Stimulated activated CD4-positive, alpha-beta T cell treated with anti-CD3 and anti-CD28 coated beads, TNF-alpha, amount 100 ng/mL, for 24 hours (primary cell): ENCODE measurements at regions not wholly inside any gene's neighbourhood (a gene's known extent, or its start where the extent isn't known, plus 50 kb on each side); places are given as distances from the start of the nearest gene placed in this dataset.
"Not testable (repeated sequence)": the region's sequence is repeated elsewhere in the genome, so short reads cannot be mapped to it uniquely, and the experiment has no call there.

Experiments
- DNase-seq, 3 experiments: peaks; one replicate each; pipeline ENCODE4 v3.0.0-alpha.2; 2020; ENCODE audit warnings: low read depth in 3 of 3

DNA sequence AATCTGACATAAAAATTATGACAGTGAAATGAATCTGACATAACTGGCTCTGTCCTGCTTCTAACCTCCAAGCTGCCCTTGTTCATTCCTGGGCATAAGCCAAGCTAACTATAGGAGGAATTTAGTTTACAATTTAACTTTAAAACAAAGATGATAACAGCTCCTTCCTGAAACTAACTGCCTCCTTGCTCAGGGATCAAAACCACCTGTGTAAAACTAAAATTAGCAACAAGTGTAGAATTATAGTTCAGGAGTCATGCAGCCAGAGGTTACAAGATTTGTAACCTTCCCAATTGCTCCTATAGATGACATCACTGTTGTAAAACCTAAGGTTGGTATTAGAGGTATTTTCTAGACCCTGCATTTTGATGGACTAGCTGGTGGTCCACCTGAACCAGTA, 256.4 kb upstream of the POM121L12 start:
- DNase-seq = no peak

DNA sequence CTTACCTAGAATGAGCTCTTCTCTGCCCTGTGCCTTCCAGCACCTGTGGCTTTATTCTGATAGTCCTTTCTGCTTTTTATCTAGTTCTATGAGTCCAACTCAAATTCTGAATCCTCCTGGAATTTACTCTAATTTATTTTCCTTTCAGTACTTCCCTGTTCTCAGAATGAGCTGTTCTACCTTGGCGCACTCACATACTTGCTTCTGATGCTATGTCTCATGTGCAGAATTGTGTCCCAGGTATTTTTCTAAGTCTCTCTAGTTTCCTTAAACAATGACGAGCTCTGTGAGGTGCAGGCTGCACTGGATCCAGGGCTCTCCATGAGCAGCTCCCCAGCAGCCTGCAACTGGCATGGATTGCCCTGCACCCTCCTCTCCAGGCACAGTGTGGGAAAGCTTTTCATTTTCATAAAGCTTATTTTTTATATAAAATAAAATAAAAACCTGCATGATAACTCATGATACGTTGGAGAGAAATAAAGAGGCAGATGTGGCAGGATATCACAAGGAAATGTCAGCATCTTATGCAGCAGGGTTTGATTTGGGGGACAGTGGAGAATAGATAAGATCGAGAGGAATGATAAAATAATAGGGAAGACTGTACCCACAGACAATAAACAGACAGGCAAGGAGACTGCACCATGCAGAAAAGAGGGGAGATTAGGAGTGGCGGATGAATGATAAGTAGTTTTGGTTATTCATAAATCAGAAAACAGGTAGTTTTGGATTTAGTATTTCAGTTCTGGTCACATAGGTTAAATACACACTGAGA, 258.2 kb upstream of the POM121L12 start:
- no peak for DNase-seq

GRCh38 chr7:52775876-52776275, 259.6 kb upstream of the POM121L12 start:
- no peak for DNase-seq

DNA sequence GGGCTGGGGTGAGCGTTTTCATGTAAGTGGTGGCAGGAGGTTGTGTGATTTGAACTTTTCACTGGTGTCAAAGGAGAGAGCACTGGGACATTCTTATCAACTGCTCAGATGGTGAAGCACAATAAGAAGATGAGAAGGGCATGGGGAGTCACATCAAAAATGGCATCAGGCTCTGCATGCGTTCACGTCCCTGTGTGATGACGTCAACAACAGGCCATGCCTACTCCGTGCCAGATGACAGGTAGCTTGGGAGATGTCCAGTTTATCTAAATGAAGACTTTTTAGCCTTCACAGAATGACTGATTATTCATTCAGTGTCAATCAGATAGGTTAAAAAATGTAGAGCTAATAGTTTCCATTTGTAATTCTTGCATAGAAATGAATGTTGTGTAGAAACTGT, 264.3 kb upstream of the POM121L12 start:
- no peak for DNase-seq

DNA sequence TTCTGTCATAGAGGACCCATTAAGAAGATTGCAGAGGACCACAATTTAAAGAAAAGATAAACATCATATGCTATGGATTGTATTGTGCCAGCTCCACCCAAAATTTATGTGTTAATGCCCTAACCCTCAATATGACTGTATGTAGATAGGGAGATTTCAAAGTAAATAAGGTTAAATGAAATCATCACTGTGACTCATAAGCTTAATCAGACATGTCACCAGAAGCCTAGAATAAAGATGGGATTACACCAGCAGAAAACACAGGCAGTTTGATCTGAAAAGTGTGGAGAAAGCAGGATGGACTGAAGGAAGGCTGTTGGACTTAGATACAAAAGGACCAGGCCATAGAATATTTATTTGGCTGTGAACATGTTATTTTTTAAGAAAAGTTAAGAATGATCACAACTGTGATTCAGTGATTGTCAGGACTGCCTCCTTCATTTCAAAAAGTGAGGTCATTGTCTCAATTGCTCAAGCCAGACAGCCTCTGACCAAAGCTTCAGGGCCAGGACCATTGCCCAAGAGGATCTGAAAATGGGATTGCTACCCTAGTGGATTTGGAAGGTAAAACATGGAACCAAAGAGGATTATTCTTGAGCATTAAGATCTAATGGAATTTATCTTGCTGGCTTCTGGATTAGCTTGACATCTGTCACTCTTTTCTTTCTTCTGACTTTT, 270.8 kb upstream of the POM121L12 start:
- no peak for DNase-seq

- no peak for DNase-seq
Observed at GRCh38 chr7:52758356-52758755, 277.1 kb upstream of the POM121L12 start.

DNA sequence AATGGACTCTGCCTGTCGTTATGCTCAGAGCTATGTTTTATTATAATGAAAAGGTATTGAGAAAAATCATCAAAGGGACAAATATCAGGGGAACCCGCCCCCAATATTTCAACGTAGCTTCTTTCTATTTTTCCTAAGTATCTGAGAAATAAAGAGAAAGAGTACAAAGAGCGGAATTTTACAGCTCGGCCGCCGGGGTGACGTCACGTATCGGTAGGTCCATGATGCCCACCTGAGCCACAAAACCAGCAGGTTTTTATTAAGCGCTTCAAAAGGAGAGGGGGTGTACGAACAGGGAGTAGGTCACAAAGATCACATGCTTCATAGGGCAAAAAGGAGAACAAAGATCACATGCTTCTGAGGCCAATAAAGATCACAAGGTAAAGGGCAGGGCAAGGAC, 281.6 kb upstream of the POM121L12 start:
- no peak for DNase-seq

- DNase-seq = no peak
Observed at GRCh38 chr7:52752891-52753290, 282.5 kb upstream of the POM121L12 start.

GRCh38 chr7:52749880-52750279, 285.6 kb upstream of the POM121L12 start:
- DNase-seq = no peak

GRCh38 chr7:52747817-52748216, 287.6 kb upstream of the POM121L12 start:
- DNase-seq = no peak

- DNase-seq = no peak
Observed at GRCh38 chr7:52741670-52742290, 293.7 kb upstream of the POM121L12 start.

- no peak for DNase-seq
Observed at GRCh38 chr7:52735656-52736055, 299.8 kb upstream of the POM121L12 start.

GRCh38 chr7:52728683-52729082, 306.8 kb upstream of the POM121L12 start:
- DNase-seq = not testable (repeated sequence)

GRCh38 chr7:52727632-52728031, 307.8 kb upstream of the POM121L12 start:
- DNase-seq = no peak

GRCh38 chr7:52726986-52727385, 308.4 kb upstream of the POM121L12 start:
- DNase-seq = no peak

GRCh38 chr7:52726493-52726892, 308.9 kb upstream of the POM121L12 start:
- DNase-seq = no peak

- no peak for DNase-seq
Observed at GRCh38 chr7:52723606-52724005, 311.8 kb upstream of the POM121L12 start.

DNA sequence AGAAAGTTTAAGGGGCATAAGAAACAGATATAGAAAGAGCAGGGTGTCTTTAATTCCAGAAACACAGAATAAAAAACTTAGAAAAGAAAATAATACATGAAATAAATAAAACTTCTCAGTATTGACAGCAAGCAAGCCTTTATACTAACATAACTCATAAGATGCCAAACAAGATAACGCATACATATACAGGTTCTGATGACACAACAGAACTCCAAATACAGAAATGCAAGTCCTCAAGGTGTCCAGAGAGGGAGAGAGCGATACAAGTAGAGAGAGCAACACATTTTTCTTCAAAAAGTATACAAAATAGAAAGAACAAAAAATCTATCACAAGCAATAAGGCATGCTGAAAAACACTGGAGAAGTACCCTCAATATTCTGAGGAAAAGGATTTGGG, 314.6 kb upstream of the POM121L12 start:
- DNase-seq = no peak

DNA sequence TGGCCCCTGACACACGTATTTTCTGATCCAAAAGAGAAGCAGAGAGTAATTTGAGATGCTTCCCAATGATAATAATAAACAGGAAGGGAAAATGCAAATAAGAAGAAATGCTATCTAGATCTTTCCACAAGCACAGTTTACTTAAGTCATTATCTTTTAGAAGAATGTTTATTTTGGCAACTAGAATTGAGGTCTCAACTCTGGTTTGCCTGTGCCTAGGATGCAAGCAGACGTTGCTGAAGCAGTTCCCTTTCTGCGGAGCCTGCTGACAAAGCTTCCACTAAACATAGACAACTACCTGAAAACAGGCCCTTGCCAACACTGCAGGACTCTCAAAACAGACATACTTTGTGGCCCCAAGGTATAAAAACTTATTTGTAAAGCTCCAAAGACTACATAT, 315.8 kb upstream of the POM121L12 start:
- no peak for DNase-seq

- DNase-seq = no peak
Observed at GRCh38 chr7:52715701-52716100, 319.7 kb upstream of the POM121L12 start.

DNA sequence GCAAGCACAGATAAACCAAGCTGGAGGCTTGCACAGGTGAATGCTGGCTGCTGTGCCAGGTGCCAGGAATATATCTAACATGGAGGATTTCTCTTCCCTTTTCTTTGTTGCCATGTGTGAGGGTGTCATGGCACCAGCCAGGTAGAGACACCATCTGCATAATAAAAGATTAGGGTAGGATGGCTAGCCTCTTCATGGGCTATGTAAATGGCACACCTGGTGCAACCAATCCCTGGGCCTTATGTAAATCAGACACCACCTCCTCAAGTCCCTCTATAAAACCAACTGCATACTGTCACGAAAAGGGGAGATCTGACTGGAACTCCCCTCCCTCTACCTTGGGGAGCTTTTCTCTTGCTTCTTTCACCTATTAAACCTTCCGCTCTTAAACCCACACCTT, 322.5 kb upstream of the POM121L12 start:
- no peak for DNase-seq

DNA sequence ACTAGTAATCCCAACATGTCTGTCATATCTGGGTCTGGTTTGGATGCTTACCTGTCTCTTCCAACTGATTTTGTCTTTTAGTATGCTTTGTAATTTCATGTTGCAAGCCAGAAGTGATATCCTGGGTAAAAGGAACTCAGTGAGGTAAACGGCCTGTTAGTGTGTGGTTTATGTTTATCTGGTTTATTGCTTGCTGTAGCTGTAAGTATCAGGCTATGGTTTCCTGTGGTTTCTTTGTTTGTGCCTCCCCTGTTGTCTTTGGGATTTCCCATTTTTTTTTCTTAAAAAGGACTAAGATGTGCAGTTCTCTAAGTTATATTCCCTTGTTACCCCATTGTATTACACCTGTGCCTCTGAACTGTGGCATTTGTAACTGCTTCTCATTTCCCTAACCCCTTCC, 323.5 kb upstream of the POM121L12 start:
- no peak for DNase-seq

GRCh38 chr7:52708846-52709245, 326.6 kb upstream of the POM121L12 start:
- no peak for DNase-seq
